ENCODE measurements at regions not wholly inside any gene's neighbourhood (a gene's known extent, or its start where the extent isn't known, plus 50 kb on each side); places are given as distances from the start of the nearest gene placed in this dataset.
"Not testable (repeated sequence)": the region's sequence is repeated elsewhere in the genome, so short reads cannot be mapped to it uniquely, and the experiment has no call there.

DNA sequence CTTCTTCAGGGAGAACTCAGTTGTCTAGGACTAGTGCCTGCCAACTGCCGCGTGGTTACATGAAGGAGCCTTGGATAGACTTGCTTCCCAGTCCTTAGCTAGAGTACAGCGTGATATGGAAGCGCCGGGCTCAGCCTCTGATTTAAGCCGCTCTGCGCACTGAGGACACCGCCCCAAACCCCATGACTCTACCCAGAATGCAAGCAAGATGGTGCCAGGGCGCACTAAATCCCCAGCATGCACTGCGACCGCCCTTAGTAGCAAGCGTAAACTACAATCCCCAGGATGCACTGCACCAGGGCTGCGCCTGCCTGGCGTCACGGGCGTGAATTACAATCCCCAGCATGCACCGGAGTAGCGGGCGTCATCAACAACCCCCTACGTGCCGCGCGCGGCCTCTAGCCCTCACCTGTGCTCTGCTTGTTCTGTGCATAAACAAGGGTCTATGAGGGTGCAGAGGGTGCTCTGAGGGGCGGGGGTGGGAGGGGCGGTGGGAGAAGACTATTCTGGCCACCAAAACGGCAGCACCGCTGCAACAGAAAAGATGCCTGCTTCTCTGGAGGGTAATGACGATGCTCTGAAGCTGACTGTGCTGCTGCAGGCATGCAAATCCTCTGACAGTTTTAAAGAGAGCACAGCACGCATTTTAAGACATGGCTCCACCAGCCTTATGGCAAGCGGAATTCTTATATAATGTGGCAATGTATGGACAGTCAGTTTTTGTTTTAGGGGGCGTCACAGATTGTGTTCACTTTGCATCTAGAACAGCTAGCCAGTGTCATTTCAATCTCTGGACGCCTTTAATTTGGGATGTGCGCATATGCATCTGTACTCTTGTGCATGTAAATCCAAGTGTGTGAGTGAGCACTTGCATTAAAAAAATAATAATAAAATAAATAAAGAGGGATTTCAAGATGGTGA, 282.5 kb upstream of the MYT1L start:
- peak; percentile 94 to 99 (median 97) for DNase-seq
- intact Hi-C loops (cut with DNase I), result loop anchor here (2.0 kb wide), 1 partner anchor 35 kb away; no protein-coding TSS in a partner anchor

GRCh38 chr2:2610751-2611150, 279.7 kb upstream of the MYT1L start:
- intact Hi-C loops (cut with DNase I), result no loop called here
- no peak for DNase-seq

GRCh38 chr2:2600366-2600765, 269.3 kb upstream of the MYT1L start:
- DNase-seq, result no peak
- intact Hi-C loops (cut with DNase I), result no loop called here

DNA sequence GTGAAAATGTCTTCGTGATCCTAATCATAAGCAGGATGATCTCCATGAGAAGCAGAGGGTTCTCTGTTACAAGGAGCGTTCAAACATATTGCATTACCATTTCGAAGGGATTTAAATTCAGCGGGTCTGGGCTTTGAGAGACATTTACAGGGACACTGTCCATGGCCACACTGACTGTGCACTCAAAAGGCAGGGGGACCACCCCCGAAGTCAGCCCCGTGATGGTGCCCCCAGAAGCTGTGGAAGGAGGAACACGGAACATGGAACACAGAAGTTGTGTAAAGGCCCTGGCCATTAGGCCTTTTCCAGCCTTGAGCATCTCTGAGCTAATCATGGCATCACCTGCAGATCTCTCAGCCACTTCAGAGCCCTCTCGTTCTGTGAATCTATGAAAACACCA, 268.4 kb upstream of the MYT1L start:
- intact Hi-C loops (cut with DNase I), result no loop called here
- DNase-seq, result no peak

GRCh38 chr2:2597712-2598111, 266.6 kb upstream of the MYT1L start:
- intact Hi-C loops (cut with DNase I), result no loop called here
- DNase-seq, result no peak

DNA sequence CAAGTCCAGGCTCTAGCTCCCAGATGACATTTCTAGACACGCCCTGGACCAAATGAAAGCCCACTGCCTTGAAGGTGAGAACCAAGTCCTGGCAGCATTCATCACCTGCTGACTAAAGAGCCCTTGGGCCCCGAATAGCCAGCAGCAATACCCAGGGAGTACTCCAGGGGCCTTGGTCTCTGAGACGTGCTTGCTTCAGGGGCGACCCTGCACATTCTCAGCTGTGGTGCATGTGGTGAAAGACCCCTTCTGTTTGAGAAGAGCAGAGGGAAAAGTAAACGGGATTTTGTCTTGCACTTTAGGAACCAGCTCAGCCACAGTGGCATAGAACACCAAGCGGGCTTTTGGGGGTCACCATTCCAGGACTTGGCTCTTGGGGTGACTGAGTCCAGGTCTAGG, 260.5 kb upstream of the MYT1L start:
- DNase-seq, result peak in 2 of 42 donors; percentile 19 to 33
- intact Hi-C loops (cut with DNase I), result no loop called here

- intact Hi-C loops (cut with DNase I), result no loop called here
Measured at GRCh38 chr2:2590841-2591541, 259.9 kb upstream of the MYT1L start.

DNA sequence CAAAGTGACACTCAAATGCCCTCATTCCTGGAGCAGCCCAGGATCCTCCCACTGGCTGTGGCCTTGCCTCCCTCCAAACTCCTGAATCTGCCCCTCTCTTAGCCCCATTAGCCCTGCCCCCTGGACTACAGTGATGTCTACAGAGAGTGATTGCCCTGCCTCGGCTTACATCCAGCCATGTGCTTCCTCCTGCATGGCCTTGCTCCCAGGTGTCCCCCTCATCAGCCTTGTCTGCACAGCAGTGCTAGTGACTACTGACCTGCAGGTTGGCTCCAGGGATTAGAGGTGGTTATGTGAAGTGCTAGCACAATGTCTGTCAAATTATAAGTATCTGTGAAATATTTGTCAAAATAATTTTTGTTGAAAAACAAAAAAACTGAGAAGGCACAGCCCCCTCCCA, 259.1 kb upstream of the MYT1L start:
- intact Hi-C loops (cut with DNase I), result no loop called here
- DNase-seq, result peak in 2 of 42 donors; percentile 14 to 16

More at GRCh38 chr2:2590841-2591541, 259.9 kb upstream of the MYT1L start:
- DNase-seq, result peak in 2 of 42 donors; percentile 27 to 32

DNA sequence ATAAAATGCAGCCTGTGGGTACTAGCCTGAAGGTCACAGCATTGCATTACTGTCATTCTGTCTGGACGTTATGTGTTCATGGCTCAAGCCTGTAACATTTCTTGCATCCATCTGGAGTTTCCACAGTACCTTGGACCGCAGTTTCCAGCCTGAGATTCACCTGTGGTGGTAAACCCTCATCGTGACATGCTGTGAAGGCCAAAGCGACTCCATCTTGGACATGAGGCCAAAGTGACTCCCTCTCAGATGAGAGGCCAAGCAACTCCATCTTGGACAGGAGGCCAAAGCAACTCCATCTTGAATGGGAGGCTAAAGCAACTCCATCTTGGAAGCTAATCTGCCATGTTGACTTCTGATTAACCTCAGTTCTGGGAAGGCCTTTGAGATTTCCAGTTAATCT, 257.7 kb upstream of the MYT1L start:
- intact Hi-C loops (cut with DNase I), result no loop called here
- DNase-seq, result no peak

GRCh38 chr2:2587354-2587753, 256.3 kb upstream of the MYT1L start:
- peak in 1 of 42 donors; percentile 36 for DNase-seq
- intact Hi-C loops (cut with DNase I), result no loop called here

GRCh38 chr2:2586931-2587330, 255.9 kb upstream of the MYT1L start:
- DNase-seq, result peak in 3 of 42 donors; percentile 29 to 48 (median 36)
- intact Hi-C loops (cut with DNase I), result no loop called here

DNA sequence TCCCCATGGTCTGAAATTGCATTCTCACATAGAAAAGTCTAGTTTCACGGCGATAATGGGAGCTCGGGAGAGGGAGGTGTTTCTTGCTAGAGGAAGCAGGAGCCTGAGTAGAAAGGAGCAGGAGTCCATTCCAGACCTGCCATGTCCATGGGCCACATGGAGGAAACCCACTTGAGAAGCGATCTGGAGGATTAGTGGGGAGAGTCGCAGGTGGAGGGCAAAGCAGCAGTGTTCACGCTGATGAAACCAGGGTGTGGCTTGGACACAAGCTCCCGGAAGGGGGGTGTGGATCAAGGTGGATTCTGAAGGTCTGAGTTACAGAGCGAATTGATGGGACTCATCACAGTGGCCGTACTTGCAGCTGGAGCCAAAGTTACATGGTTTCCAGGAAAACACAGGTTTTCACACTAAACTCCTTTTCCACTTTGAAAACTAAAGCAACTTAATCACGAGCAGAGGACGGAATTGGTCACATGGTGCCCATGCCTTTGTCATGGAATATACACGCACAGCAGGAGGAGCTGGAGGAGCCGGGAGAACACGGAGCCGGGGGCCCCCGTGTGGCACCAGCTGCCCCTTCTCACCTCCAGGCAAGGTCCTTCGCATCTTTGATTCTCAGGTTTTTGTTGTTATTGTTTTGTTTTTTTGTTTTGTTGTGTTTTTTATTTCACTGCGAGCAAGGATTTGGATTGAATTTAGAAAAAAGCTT, 255.1 kb upstream of the MYT1L start:
- intact Hi-C loops (cut with DNase I), result no loop called here
- peak in 3 of 42 donors; percentile 32 to 42 (median 33) for DNase-seq

DNA sequence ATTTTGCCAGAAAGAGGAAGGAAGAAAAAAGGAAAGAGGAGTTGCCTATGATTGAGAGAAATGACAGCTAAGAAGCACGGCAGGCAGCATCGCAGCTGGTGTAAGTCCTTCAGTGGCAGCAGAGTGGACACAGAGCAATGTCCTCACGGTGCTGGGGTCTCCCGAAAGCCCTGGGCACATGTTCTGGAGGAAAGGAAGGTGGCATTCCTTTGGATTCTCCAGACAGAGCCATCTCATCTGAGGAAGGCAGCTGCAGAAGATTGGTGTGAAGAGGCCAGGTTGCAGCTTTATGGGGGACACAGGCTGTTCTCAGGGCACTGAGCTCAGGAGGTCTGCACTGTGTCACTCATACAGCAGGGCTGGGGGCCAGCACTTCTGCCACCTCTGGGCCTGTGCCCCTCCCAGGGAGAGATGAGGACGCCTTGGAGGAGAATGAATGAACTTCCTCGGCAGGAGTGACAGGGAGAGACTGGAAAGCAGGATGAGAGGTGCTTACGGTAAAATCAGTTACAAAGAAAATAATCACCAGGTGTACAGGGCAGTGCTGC, 252.0 kb upstream of the MYT1L start:
- intact Hi-C loops (cut with DNase I), result no loop called here
- peak in 3 of 42 donors; percentile 2 to 38 (median 12) for DNase-seq

- intact Hi-C loops (cut with DNase I), result no loop called here
- DNase-seq, result peak in 15 of 42 donors; percentile 9 to 60 (median 44)
Measured at GRCh38 chr2:2581331-2582159, 250.5 kb upstream of the MYT1L start.

- peak in 1 of 42 donors; percentile 4 for DNase-seq
- intact Hi-C loops (cut with DNase I), result not testable (repeated sequence)
Measured at GRCh38 chr2:2580841-2581240, 249.8 kb upstream of the MYT1L start.

DNA sequence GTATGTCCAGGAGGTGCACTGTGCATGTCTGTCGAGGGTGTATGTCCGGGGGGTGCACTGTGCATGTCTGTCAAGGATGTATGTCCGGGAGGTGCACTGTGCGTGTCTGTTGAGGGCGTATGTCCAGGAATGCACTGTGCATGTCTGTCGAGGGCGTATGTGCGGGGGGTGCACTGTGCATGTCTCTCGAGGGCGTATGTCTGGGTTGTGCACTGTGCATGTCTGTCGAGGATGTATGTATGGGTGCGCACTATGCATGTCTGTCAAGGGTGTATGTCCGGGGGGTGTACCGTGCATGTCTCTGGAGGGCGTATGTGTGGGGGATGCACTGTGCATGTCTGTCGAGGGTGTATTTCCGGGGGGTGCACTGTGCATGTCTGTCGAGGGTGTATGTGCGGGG, 249.3 kb upstream of the MYT1L start:
- intact Hi-C loops (cut with DNase I), result no loop called here
- peak in 5 of 42 donors; percentile 7 to 30 (median 11) for DNase-seq

GRCh38 chr2:2579814-2580213, 248.7 kb upstream of the MYT1L start:
- intact Hi-C loops (cut with DNase I), result loop anchor here (2.0 kb wide), 1 partner anchor 33 kb away; no protein-coding TSS in a partner anchor
- peak in 3 of 42 donors; percentile 11 to 33 (median 29) for DNase-seq

DNA sequence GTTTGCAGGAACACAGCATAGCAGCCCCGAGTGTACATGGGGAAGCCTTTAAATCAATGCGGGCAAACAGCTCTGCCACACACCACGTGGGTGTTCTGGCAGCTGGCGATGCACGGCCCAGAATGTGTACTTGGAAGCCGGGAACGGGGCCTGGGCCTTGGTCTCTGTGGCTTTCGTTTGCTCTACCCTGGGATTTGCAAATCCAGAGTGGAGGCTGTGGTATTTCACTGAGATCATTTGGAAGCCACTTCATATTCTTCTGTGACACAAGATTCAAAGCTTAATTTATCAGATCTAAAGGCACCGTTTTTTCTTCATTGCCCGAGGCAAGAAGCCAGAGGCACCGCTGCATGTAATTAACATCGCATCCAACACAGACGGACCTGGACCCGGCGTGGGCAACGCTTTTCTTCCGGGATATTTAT, 246.3 kb upstream of the MYT1L start:
- intact Hi-C loops (cut with DNase I), result no loop called here
- peak; percentile 64 to 95 (median 88) for DNase-seq
